ENCODE measurements at regions not wholly inside any gene's neighbourhood (a gene's known extent, or its start where the extent isn't known, plus 50 kb on each side); places are given as distances from the start of the nearest gene placed in this dataset.

DNA sequence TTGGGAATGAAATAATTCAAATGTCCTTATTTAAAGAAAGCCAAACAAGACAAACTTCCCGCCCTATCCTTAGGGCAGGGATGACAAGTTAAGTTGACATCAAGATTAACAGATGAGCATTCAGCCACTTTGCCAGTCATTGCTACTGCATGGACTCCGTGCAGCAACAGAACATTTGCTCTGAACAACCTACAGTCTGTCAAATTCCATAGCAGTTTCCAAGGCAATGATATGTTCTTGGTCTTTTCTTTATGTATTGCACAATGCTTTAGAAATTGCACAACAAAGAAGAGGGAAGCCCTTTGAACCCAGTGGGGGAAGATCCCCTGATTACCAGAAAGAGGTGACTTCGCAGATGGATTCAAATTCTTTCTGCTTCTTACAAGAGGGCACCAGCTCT lies 269.8 kb downstream of the BCAT1 start:
- Histone ChIP-seq H2AFZ (ENCODE audit: low read depth, low read length) (no peak overlapping the region), H3K4me3 (replicated peaks in 1 of 3; ENCODE audit: insufficient read depth in 1 of 3, low read depth in 1 of 3, low read length in 3 of 3) (no peak overlapping the region), H3K4me1 (ENCODE audit: control insufficient read depth, extremely low read depth, insufficient read depth, low read length) (no peaks in the 10 kb centered on the region), H3K79me2 (ENCODE audit: control insufficient read depth, insufficient read depth, low read length) (no peaks in the 10 kb centered on the region), H3K9me1 (replicated peaks; ENCODE audit: control insufficient read depth, extremely low read depth, insufficient read depth, low read length) (no peaks in the 10 kb centered on the region), H3K9me3 (replicated peaks; ENCODE audit: control insufficient read depth, insufficient read depth, low read length) (no peaks in the 10 kb centered on the region), H3K27ac (ENCODE audit: insufficient read depth, low read depth, low read length) (no peak overlapping the region), H4K20me1 (replicated peaks; ENCODE audit: control insufficient read depth, extremely low read depth, insufficient read depth, low read length) (no peaks in the 10 kb centered on the region), H3K9ac (replicated peaks; ENCODE audit: extremely low read depth, insufficient read depth, low read length) (no peak overlapping the region), H3K27me3 (ENCODE audit: control insufficient read depth in 2 of 2, insufficient read depth in 2 of 2, low read length in 2 of 2) (peaks cover 0 to 2% of the 10 kb centered on the region in 2 experiments), H3K4me2 (ENCODE audit: insufficient read depth, low read length) (no peak overlapping the region), H3K36me3 (ENCODE audit: control insufficient read depth in 2 of 2, extremely low read depth in 1 of 2, insufficient read depth in 2 of 2, low read length in 2 of 2) (no peaks in the 10 kb centered on the region)
- FAIRE-seq (no peak), DNase-seq (ENCODE audit: low read depth, low spot score) (no peak)
- ChIA-PET CTCF (no interaction called here), POLR2A (no interaction called here)
- TF ChIP-seq MYC (IDR thresholded peaks at IDR 0.05; ENCODE audit: low read depth, low read length) (no peak), JUN (IDR thresholded peaks at IDR 0.05; ENCODE audit: borderline replicate concordance, insufficient read depth, insufficient read length, low read depth) (no peak), POLR2A (IDR thresholded peaks at IDR 0.05; ENCODE audit: low read depth, low read length) (no peak), GATA2 (IDR thresholded peaks at IDR 0.05; ENCODE audit: insufficient read depth, insufficient read length, low read depth, low read length) (no peak), FOS (IDR thresholded peaks at IDR 0.05; ENCODE audit: borderline replicate concordance, insufficient read depth, low read length) (no peak), EZH2 (IDR thresholded peaks at IDR 0.05; ENCODE audit: borderline replicate concordance, low read depth, low read length, severe bottlenecking) (no peak), POLR2AphosphoS5 (IDR thresholded peaks at IDR 0.05; ENCODE audit: insufficient read depth, low read depth, low read length) (no peak)
- TF ChIP-seq, protein P1, sequence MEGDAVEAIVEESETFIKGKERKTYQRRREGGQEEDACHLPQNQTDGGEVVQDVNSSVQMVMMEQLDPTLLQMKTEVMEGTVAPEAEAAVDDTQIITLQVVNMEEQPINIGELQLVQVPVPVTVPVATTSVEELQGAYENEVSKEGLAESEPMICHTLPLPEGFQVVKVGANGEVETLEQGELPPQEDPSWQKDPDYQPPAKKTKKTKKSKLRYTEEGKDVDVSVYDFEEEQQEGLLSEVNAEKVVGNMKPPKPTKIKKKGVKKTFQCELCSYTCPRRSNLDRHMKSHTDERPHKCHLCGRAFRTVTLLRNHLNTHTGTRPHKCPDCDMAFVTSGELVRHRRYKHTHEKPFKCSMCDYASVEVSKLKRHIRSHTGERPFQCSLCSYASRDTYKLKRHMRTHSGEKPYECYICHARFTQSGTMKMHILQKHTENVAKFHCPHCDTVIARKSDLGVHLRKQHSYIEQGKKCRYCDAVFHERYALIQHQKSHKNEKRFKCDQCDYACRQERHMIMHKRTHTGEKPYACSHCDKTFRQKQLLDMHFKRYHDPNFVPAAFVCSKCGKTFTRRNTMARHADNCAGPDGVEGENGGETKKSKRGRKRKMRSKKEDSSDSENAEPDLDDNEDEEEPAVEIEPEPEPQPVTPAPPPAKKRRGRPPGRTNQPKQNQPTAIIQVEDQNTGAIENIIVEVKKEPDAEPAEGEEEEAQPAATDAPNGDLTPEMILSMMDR (IDR thresholded peaks at IDR 0.05; ENCODE audit: extremely low read depth in 1 of 2, insufficient read depth in 1 of 2, low read depth in 1 of 2, low read length in 2 of 2) = no peak
- TF ChIP-seq, protein P2, sequence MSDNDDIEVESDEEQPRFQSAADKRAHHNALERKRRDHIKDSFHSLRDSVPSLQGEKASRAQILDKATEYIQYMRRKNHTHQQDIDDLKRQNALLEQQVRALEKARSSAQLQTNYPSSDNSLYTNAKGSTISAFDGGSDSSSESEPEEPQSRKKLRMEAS (IDR thresholded peaks at IDR 0.05; ENCODE audit: insufficient read depth, insufficient read length) = no peak
- BruUV-seq (replicated peaks) = no TSS peak
- dilution Hi-C loops (cut with MboI; ENCODE audit: extremely low pct_ligation_motif_present, low sequenced_read_pairs) = no loop called here
- intact Hi-C loops (cut with micrococcal nuclease) = no loop called here
